ENCODE measurements at regions not wholly inside any gene's neighbourhood (a gene's known extent, or its start where the extent isn't known, plus 50 kb on each side); places are given as distances from the start of the nearest gene placed in this dataset.
A peak's percentile ranks its signal among the peaks of the same experiment; 100 is the strongest.

DNA sequence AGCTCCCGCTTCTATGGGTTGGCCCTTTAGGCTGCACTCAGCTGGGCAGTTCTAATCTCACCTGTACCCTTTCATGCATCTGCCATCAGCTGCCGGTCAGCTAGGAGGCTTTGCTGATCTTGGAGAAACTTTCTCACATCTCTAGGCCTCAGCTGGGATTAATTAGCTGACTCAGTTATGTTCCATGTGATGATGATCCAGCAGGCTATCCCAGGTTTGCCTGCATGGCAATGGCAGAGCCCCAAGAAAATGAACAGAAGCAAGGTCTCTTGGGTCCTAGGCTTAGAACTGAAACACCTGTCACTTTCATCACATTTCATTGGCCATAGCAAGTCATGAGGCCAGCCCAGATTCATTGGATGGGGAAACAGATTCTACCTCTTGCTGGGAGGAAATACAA lies 304.6 kb upstream of the TBC1D5 start:
- Histone ChIP-seq H3K4me1 (ENCODE audit: control insufficient read depth in 1 of 2, insufficient read depth in 2 of 2, low read depth in 1 of 2, low read length in 1 of 2) (no peaks in the 10 kb centered on the region), H3K9ac (no peak overlapping the region), H3K27ac (ENCODE audit: low read depth in 2 of 2, low read length in 1 of 2) (no peak overlapping the region), H2AFZ (ENCODE audit: low read depth) (no peak overlapping the region), H4K20me1 (ENCODE audit: insufficient read depth) (no peaks in the 10 kb centered on the region), H3K27me3 (ENCODE audit: insufficient read depth) (no peaks in the 10 kb centered on the region), H3K4me2 (no peak overlapping the region), H3K4me3 (ENCODE audit: low read depth in 2 of 2, low read length in 1 of 2) (no peak overlapping the region), H3F3A (replicated peaks; ENCODE audit: insufficient read depth) (no peaks in the 10 kb centered on the region), H3K79me2 (ENCODE audit: insufficient read depth) (no peaks in the 10 kb centered on the region), H3K36me3 (replicated peaks in 1 of 2; ENCODE audit: control insufficient read depth in 1 of 2, insufficient read depth in 2 of 2, low read length in 1 of 2) (no peaks in the 10 kb centered on the region), H3K9me2 (no peaks in the 10 kb centered on the region), H3K9me3 (no peaks in the 10 kb centered on the region)
- ChIA-PET POLR2A (no interaction called here), CTCF (interaction anchor here (1.1 to 1.2 kb wide), 2 partner anchors 18 to 20 kb away, joined by 3 to 4 read pairs; no protein-coding TSS in a partner anchor)
- no peak for DNase-seq
- peak; percentile 61 for TF ChIP-seq TCF12 (IDR thresholded peaks at IDR 0.05)
- no peak for TF ChIP-seq TEAD4 (IDR thresholded peaks at IDR 0.05; ENCODE audit: borderline replicate concordance, insufficient read depth)
- WGBS (ENCODE audit: low lambda C conversion rate): 97% methylated on average over 2 of the region's 2 CpGs

DNA sequence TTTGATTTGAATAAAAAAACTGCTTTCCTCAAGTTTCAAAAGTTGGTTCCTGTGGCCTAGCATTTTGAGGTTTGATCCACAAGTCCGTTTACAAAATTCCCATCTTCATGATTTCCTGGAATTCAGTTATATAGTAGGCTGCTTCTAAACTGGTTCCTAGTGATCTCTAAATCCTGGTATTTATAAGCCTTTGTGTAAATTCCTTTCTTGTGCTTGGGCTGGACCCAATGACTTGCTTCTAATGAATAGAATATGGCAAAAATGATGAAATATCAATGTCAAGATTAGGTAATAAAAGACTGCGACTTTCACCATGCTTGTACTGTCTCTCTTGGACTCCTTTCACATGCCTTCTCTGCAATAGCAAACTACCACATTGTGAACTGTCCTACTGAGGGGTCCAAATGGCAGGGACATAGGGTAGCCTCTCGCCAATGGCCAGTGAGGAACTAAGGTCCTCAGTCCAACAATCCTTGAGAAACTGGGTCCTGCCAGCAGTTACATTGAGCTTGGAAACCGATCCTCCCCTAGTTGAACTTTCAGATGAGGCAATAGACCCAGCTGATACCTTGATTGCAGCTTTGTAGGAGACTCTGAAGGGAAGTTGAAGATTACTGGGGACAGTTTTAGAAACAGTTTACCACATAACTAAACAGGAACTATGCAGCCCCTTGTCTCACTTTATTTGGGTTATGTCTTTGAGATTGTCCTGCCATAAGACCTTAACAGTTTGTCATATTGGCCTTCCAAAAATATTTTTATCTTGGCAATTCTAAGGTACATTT lies 303.9 kb upstream of the TBC1D5 start:
- TF ChIP-seq TAF1 (IDR thresholded peaks at IDR 0.05; ENCODE audit: borderline replicate concordance, low read depth, low read length) (no peak), ELF1 (IDR thresholded peaks at IDR 0.05) (no peak)
- TF ChIP-seq, protein P1, sequence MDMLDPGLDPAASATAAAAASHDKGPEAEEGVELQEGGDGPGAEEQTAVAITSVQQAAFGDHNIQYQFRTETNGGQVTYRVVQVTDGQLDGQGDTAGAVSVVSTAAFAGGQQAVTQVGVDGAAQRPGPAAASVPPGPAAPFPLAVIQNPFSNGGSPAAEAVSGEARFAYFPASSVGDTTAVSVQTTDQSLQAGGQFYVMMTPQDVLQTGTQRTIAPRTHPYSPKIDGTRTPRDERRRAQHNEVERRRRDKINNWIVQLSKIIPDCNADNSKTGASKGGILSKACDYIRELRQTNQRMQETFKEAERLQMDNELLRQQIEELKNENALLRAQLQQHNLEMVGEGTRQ (IDR thresholded peaks at IDR 0.05; ENCODE audit: borderline replicate concordance, low read depth, low read length): no peak
- Histone ChIP-seq H3K4me3 (ENCODE audit: low read depth in 2 of 2, low read length in 1 of 2) (no peak overlapping the region), H3K27ac (ENCODE audit: low read depth in 2 of 2, low read length in 1 of 2) (no peak overlapping the region), H3K9me2 (no peaks in the 10 kb centered on the region), H3K36me3 (replicated peaks in 1 of 2; ENCODE audit: control insufficient read depth in 1 of 2, insufficient read depth in 2 of 2, low read length in 1 of 2) (no peaks in the 10 kb centered on the region), H3K9ac (no peak overlapping the region), H4K20me1 (ENCODE audit: insufficient read depth) (no peaks in the 10 kb centered on the region), H2AFZ (ENCODE audit: low read depth) (no peak overlapping the region), H3F3A (replicated peaks; ENCODE audit: insufficient read depth) (no peaks in the 10 kb centered on the region), H3K9me3 (no peaks in the 10 kb centered on the region), H3K4me1 (ENCODE audit: control insufficient read depth in 1 of 2, insufficient read depth in 2 of 2, low read depth in 1 of 2, low read length in 1 of 2) (no peaks in the 10 kb centered on the region), H3K4me2 (no peak overlapping the region), H3K79me2 (ENCODE audit: insufficient read depth) (no peaks in the 10 kb centered on the region), H3K27me3 (ENCODE audit: insufficient read depth) (no peaks in the 10 kb centered on the region)
- CTCF ChIA-PET: interaction anchor here (1.1 to 1.2 kb wide), 2 partner anchors 18 to 20 kb away, joined by 3 to 4 read pairs; no protein-coding TSS in a partner anchor
- POLR2A ChIA-PET: no interaction called here
- 84% methylated on average over 3 of the region's 4 CpGs for WGBS (ENCODE audit: low lambda C conversion rate)
- no peak for DNase-seq

DNA sequence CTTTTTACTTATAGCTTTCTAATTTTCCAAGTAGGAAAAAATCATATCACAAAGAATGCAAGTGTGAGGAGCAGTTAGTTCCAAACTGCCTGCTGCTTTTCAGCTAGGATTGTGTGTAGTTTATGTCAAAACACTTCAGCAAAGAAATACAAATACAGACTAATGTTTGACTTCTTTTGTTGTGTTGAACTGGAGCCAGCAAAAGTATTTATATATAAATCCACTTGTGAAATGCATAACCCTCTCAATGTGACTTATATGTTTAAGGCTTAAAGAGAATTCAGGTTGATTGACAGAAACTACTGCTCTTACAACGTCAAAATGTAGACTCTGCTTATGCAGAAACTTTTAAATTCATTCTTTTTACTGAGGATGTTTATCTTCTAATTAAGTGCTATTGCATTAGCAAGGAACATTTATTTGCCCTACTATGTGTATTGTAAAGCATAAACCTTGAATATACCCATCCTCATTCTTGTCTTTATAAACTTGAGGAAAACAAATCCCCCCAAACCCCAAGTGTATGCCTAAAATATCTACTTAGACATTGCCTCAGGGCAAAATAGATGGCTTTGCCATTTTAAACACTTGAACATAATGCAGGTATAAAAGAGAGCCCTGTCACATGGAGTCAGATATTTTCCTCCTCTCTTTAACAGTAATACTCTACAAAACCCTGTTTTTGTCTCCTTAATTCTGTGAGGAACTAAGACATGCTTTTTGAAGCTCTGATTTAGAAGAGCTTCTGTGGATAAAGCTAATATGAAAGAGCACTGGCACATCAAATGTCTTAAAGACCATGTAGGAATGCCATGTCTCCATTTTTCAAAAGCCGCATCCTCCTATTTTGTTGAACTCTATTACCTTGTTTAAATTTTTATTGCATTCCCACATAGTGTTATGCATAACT lies 302.8 kb upstream of the TBC1D5 start:
- POLR2A ChIA-PET: no interaction called here
- Histone ChIP-seq H3K4me3 (ENCODE audit: low read depth in 2 of 2, low read length in 1 of 2) (no peak overlapping the region), H3F3A (replicated peaks; ENCODE audit: insufficient read depth) (no peaks in the 10 kb centered on the region), H2AFZ (ENCODE audit: low read depth) (no peak overlapping the region), H3K9me3 (no peaks in the 10 kb centered on the region), H3K27ac (ENCODE audit: low read depth in 2 of 2, low read length in 1 of 2) (no peak overlapping the region), H3K4me1 (ENCODE audit: control insufficient read depth in 1 of 2, insufficient read depth in 2 of 2, low read depth in 1 of 2, low read length in 1 of 2) (no peaks in the 10 kb centered on the region), H3K4me2 (no peak overlapping the region), H3K27me3 (ENCODE audit: insufficient read depth) (no peaks in the 10 kb centered on the region), H3K9ac (no peak overlapping the region), H3K9me2 (no peaks in the 10 kb centered on the region), H3K79me2 (ENCODE audit: insufficient read depth) (no peaks in the 10 kb centered on the region), H3K36me3 (replicated peaks in 1 of 2; ENCODE audit: control insufficient read depth in 1 of 2, insufficient read depth in 2 of 2, low read length in 1 of 2) (no peaks in the 10 kb centered on the region), H4K20me1 (ENCODE audit: insufficient read depth) (no peaks in the 10 kb centered on the region)
- no peak for DNase-seq
- 85% methylated on average over 2 of the region's 2 CpGs for WGBS (ENCODE audit: low lambda C conversion rate)
- CTCF ChIA-PET: no interaction called here
- TF ChIP-seq GATA2 (CRISPR knock-in tag; IDR thresholded peaks at IDR 0.05) (no peak), POLR2AphosphoS5 (IDR thresholded peaks at IDR 0.05; ENCODE audit: low read depth, low read length) (no peak), TEAD4 (IDR thresholded peaks at IDR 0.05; ENCODE audit: borderline replicate concordance, insufficient read depth) (no peak), SIN3A (IDR thresholded peaks at IDR 0.05; ENCODE audit: borderline replicate concordance, low read depth, low read length) (no peak), RFX5 (IDR thresholded peaks at IDR 0.05; ENCODE audit: low read length) (no peak), FOXJ3 (CRISPR knock-in tag; IDR thresholded peaks at IDR 0.05) (no peak), FOXM1 (IDR thresholded peaks at IDR 0.05; ENCODE audit: low read depth) (no peak), NFIC (IDR thresholded peaks at IDR 0.05; ENCODE audit: borderline replicate concordance) (no peak), FOSL2 (IDR thresholded peaks at IDR 0.05; ENCODE audit: borderline replicate concordance, low read depth) (no peak), CHD2 (IDR thresholded peaks at IDR 0.05; ENCODE audit: low read length, partially characterized antibody) (no peak), NRF1 (IDR thresholded peaks at IDR 0.05; ENCODE audit: low read depth, low read length) (no peak)
- TF ChIP-seq, protein P2, sequence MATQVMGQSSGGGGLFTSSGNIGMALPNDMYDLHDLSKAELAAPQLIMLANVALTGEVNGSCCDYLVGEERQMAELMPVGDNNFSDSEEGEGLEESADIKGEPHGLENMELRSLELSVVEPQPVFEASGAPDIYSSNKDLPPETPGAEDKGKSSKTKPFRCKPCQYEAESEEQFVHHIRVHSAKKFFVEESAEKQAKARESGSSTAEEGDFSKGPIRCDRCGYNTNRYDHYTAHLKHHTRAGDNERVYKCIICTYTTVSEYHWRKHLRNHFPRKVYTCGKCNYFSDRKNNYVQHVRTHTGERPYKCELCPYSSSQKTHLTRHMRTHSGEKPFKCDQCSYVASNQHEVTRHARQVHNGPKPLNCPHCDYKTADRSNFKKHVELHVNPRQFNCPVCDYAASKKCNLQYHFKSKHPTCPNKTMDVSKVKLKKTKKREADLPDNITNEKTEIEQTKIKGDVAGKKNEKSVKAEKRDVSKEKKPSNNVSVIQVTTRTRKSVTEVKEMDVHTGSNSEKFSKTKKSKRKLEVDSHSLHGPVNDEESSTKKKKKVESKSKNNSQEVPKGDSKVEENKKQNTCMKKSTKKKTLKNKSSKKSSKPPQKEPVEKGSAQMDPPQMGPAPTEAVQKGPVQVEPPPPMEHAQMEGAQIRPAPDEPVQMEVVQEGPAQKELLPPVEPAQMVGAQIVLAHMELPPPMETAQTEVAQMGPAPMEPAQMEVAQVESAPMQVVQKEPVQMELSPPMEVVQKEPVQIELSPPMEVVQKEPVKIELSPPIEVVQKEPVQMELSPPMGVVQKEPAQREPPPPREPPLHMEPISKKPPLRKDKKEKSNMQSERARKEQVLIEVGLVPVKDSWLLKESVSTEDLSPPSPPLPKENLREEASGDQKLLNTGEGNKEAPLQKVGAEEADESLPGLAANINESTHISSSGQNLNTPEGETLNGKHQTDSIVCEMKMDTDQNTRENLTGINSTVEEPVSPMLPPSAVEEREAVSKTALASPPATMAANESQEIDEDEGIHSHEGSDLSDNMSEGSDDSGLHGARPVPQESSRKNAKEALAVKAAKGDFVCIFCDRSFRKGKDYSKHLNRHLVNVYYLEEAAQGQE (IDR thresholded peaks at IDR 0.05; ENCODE audit: low read depth, low read length): no peak

Measured in SK-N-SH (cell line).